PFSK-1 (cell line): ENCODE measurements at regions not wholly inside any gene's neighbourhood (a gene's known extent, or its start where the extent isn't known, plus 50 kb on each side); places are given as distances from the start of the nearest gene placed in this dataset.

Source experiments
- FOXP2 ChIP-seq: optimal IDR thresholded peaks from 2 replicates; pipeline ENCODE3; 2011; ENCODE audit warnings: borderline replicate concordance, control low read depth, inconsistent platforms; ENCODE audit not compliant: insufficient read depth; ENCODE audit errors: extremely low read length, extremely low read depth
- POLR2AphosphoS5 ChIP-seq: IDR thresholded peaks from 2 replicates; pipeline ENCODE4 v1.6.1; 2012; ENCODE audit warnings: low read depth, mild to moderate bottlenecking, control low read depth, low read length, moderate library complexity
- REST ChIP-seq, 2 experiments: IDR thresholded peaks; 2 replicates each; pipeline versions ENCODE4 v1.6.1 to v1.8.0; 2011 to 2012; ENCODE audit warnings: low read depth in 2 of 2, low read length in 2 of 2, control low read depth in 1 of 2, inconsistent platforms in 1 of 2, mild to moderate bottlenecking in 1 of 2, moderate library complexity in 1 of 2; ENCODE audit not compliant: insufficient read depth in 1 of 2
- SIN3A ChIP-seq: IDR thresholded peaks from 2 replicates; pipeline ENCODE4 v1.6.1; 2012; ENCODE audit warnings: mild to moderate bottlenecking, low read length, moderate library complexity, borderline replicate concordance; ENCODE audit not compliant: insufficient read depth
- TAF1 ChIP-seq: IDR thresholded peaks from 2 replicates; pipeline ENCODE4 v1.6.1; 2012; ENCODE audit warnings: low read length, control low read depth, borderline replicate concordance; ENCODE audit not compliant: insufficient read depth

GRCh38 chr17:33396818-33397217, 103.7 kb upstream of the ASIC2 start:
- no peak for TF ChIP-seq POLR2AphosphoS5
- no peak for TF ChIP-seq REST (IDR thresholded peaks at IDR 0.05; ENCODE audit: insufficient read depth in 1 of 2, low read depth in 2 of 2, low read length in 2 of 2)
- no peak for TF ChIP-seq SIN3A
- TF ChIP-seq FOXP2: no peak
- TF ChIP-seq TAF1: no peak

- no peak for TF ChIP-seq POLR2AphosphoS5
- TF ChIP-seq TAF1: no peak
- TF ChIP-seq REST (IDR thresholded peaks at IDR 0.05; ENCODE audit: insufficient read depth in 1 of 2, low read depth in 2 of 2, low read length in 2 of 2): no peak
- no peak for TF ChIP-seq FOXP2
- no peak for TF ChIP-seq SIN3A
These were observed 105.3 kb upstream of the ASIC2 start for GRCh38 chr17:33398386-33398785.

- TF ChIP-seq POLR2AphosphoS5: no peak
- TF ChIP-seq TAF1: no peak
- TF ChIP-seq REST (IDR thresholded peaks at IDR 0.05; ENCODE audit: insufficient read depth in 1 of 2, low read depth in 2 of 2, low read length in 2 of 2): no peak
- TF ChIP-seq FOXP2: no peak
- no peak for TF ChIP-seq SIN3A
These were observed 108.2 kb upstream of the ASIC2 start for GRCh38 chr17:33401249-33401648.

GRCh38 chr17:33403194-33403593, 110.1 kb upstream of the ASIC2 start:
- TF ChIP-seq TAF1: no peak
- TF ChIP-seq POLR2AphosphoS5: no peak
- TF ChIP-seq REST (IDR thresholded peaks at IDR 0.05; ENCODE audit: insufficient read depth in 1 of 2, low read depth in 2 of 2, low read length in 2 of 2): no peak
- TF ChIP-seq SIN3A: no peak
- TF ChIP-seq FOXP2: no peak

GRCh38 chr17:33404070-33404819, 111.2 kb upstream of the ASIC2 start:
- TF ChIP-seq SIN3A (no peak), POLR2AphosphoS5 (no peak), FOXP2 (no peak), TAF1 (no peak), REST (IDR thresholded peaks at IDR 0.05; ENCODE audit: insufficient read depth in 1 of 2, low read depth in 2 of 2, low read length in 2 of 2) (no peak)
